ENCODE measurements at regions not wholly inside any gene's neighbourhood (a gene's known extent, or its start where the extent isn't known, plus 50 kb on each side); places are given as distances from the start of the nearest gene placed in this dataset.

DNA sequence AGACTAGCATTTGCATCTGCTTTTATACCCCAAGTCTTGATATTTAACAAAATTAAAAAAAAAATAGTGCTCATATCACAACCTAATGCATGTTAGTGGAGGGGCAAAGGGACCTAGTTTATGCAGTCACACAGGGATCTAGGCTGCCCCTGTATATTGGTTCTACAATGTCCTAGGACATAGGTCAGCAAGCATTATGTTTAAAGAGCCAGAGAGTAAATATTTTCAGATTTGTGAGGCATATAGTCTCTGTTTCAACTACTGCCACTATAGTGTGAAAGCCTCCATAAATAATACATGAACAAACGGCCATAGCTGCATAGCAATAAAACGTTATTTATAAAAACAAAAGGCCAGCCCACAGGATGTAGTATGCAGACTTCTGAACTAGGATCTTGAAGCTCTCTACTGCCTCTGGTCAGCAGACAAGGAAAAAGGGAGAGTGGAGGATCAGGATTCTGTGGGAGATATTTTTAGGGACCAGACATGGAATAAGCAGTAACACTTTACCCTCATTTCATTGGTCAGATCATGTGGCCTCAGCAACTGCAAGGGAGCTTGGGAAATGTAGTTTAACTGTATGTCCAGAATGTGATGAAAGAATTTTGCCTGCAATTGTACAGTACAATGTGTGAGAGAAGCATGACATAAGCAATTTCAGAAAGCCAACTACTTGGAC is 414.2 kb upstream of the SPTLC3 start:
- TF ChIP-seq, protein P1, sequence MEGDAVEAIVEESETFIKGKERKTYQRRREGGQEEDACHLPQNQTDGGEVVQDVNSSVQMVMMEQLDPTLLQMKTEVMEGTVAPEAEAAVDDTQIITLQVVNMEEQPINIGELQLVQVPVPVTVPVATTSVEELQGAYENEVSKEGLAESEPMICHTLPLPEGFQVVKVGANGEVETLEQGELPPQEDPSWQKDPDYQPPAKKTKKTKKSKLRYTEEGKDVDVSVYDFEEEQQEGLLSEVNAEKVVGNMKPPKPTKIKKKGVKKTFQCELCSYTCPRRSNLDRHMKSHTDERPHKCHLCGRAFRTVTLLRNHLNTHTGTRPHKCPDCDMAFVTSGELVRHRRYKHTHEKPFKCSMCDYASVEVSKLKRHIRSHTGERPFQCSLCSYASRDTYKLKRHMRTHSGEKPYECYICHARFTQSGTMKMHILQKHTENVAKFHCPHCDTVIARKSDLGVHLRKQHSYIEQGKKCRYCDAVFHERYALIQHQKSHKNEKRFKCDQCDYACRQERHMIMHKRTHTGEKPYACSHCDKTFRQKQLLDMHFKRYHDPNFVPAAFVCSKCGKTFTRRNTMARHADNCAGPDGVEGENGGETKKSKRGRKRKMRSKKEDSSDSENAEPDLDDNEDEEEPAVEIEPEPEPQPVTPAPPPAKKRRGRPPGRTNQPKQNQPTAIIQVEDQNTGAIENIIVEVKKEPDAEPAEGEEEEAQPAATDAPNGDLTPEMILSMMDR (IDR thresholded peaks at IDR 0.05; ENCODE audit: borderline replicate concordance, extremely low read depth, low read length, poor library complexity, severe bottlenecking), result no peak
- no peak for TF ChIP-seq EZH2 (IDR thresholded peaks at IDR 0.05; ENCODE audit: borderline replicate concordance, low read depth, low read length, severe bottlenecking)
